IPS-18c (cell line): ENCODE measurements at regions not wholly inside any gene's neighbourhood (a gene's known extent, or its start where the extent isn't known, plus 50 kb on each side); places are given as distances from the start of the nearest gene placed in this dataset.

Experiments
- H3K4me3 ChIP-seq: 2 replicates; pipeline ENCODE4 v1.7.0; 2013; ENCODE audit warnings: low read depth, mild to moderate bottlenecking, low read length, moderate library complexity; ENCODE audit not compliant: insufficient read depth
- H3K9me3 ChIP-seq: one replicate; pipeline ENCODE4 v1.6.1; 2013; ENCODE audit warnings: mild to moderate bottlenecking, low read length, moderate library complexity; ENCODE audit not compliant: control insufficient read depth, insufficient read depth

GRCh38 chr11:70570693-70571395, 172.5 kb downstream of the CTTN start:
- H3K4me3 ChIP-seq, result no peak overlapping the region
- H3K9me3 ChIP-seq, result no peaks in the 10 kb centered on the region

- Histone ChIP-seq H3K9me3 (no peaks in the 10 kb centered on the region), H3K4me3 (no peak overlapping the region)
Measured at GRCh38 chr11:70572974-70573260, 174.6 kb downstream of the CTTN start.

DNA sequence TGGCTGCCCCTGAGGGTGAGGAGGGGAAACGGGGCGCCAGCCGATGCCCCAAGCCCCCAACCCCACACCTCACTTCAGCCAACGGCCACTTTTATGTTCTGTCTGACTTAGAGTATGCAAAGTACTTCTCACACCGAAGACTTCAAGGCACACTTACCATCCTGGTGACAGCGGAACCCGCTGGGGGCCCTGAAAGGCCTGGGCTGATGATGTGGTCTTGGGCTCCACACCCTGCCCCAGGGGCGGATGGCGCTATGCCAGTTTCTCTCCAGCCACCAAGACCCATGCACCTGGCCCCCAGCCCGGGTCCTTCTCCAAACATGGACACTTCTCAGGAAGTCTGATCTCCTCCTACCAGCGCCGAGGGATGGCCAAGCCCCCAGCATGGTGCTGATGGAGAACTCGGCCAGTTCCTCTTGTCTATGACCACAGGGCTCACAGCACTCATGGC, 175.4 kb downstream of the CTTN start:
- Histone ChIP-seq H3K4me3 (no peak overlapping the region), H3K9me3 (no peaks in the 10 kb centered on the region)

GRCh38 chr11:70574725-70575347, 176.5 kb downstream of the CTTN start:
- Histone ChIP-seq H3K9me3 (no peaks in the 10 kb centered on the region), H3K4me3 (no peak overlapping the region)

GRCh38 chr11:70575396-70576060, 177.2 kb downstream of the CTTN start:
- no peaks in the 10 kb centered on the region for H3K9me3 ChIP-seq

DNA sequence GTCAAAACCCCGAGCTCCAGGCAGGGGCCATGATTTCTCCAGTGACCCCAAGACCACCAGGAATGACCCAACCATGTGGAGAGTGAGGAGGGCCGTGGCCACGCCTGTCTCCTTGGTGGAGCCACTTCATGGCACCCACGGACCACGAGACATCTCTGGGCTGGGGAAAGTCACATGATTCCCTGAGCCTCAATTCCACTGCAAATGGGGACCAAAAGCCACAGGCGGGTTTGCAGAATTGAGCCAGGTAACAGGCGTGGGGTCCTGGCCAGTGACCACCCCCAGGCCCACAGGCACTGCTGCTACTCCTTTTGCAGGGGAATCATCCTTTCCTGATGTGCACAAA, 178.9 kb downstream of the CTTN start:
- no peak overlapping the region for H3K4me3 ChIP-seq
- H3K9me3 ChIP-seq, result no peaks in the 10 kb centered on the region

More at GRCh38 chr11:70575396-70576060, 177.2 kb downstream of the CTTN start:
- no peak overlapping the region for H3K4me3 ChIP-seq

DNA sequence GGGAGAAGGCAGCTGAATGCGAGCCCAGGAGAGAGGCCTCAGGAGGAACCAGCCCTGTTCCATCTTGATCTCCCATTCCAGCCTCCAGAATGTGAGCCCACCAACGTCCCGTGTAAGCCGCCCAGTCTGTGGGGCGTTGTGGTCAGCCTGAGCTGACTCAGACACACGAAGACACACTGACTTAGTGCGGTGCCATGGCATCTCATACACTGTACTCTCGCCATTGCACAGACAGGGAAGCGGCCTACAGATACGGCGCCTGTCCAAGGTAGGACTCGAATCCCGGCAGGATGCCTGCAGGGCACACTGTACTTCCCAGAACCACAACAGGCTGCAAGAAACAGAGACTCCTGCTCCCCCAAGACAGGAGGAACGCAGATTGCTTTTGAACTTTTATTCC, 179.6 kb downstream of the CTTN start:
- no peak overlapping the region for H3K4me3 ChIP-seq
- no peaks in the 10 kb centered on the region for H3K9me3 ChIP-seq

DNA sequence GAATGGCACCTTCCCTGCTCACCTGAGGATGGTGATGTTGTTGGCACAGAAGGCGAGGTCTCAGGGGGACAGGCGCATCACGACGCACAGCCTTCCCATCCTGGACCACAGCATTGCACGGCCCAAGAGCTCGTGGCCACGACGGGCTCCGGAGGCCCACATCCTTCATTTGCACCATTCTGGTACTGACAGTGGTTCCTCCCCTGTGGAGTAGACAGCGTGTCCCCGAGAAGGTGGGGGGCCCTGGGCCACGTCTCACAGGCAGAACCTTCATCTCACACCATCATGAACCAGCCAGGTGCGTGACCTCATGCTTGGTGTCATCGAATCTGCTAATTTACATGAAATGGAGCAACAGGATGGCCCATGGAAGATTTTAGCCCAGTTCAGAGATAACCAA, 180.0 kb downstream of the CTTN start:
- no peak overlapping the region for H3K4me3 ChIP-seq
- no peaks in the 10 kb centered on the region for H3K9me3 ChIP-seq

GRCh38 chr11:70578831-70579230, 180.5 kb downstream of the CTTN start:
- no peak overlapping the region for H3K4me3 ChIP-seq
- H3K9me3 ChIP-seq, result no peaks in the 10 kb centered on the region

DNA sequence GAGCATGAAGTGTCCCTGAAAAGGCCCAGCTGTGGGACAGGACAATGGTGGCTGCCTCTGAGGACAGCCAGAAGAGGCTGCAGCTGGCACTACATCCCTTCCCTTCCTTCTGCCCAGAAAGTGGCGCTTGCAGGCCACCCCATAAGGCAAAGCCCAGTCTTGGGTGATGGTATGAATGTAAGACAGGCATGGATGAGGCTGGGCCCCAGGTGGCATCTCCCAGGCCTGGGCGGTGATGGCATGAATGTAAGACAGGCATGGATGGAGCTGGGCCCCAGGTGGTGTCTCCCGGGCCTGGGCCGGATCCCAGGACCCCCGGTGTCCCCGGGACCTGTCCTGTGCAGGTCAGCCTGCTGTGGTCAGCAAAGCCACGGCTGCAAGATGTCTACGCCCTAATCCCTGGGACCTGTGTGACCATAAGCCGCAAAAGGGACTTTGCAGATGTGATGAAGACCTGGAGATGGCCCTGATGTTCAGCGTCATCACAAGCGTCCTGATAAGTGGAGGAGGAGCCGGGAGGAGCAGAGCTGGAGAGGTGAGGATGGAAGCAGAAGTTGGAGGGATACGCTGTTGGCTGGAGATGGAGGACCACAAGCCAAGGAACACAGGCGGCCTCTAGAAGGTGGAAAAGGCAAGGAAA, 181.1 kb downstream of the CTTN start:
- no peak overlapping the region for H3K4me3 ChIP-seq
- H3K9me3 ChIP-seq, result no peaks in the 10 kb centered on the region

DNA sequence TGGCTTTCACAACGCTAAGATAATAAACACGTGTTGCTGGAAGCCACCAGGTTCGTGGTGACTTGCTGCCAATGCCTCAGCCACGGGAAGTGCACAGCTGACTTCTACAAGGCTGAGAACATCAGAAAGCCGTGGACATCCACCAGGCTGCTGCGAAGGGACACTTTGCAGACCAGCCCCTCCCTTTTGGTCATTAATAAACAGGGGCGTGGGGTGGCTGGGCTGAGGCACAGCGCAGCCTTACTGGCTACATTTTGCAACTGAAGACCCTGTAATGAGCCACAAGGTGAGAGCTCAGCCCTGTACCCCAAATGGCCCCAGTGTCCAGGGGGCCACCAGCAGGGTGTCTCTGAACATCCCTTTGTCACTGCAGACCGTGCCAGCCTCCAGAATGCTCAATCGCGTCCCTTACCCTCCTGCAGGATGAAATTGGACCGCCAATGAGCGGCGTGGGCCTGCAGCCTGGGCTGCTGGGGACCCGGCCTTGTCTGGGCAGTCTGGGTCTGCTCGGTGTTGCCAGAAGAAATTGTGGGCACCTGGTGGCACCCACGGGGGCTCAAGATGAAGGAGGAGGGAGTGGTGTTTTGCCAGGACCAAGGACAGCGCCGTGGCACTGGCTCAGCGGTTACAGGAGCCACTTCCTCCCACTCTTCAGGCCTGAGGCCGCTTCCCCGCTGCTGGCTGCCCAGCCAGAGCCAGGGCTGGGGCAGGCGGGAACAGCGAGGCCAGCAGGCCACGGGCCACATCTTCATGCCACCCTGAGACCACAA, 181.9 kb downstream of the CTTN start:
- H3K9me3 ChIP-seq, result no peaks in the 10 kb centered on the region
- no peak overlapping the region for H3K4me3 ChIP-seq

GRCh38 chr11:70581991-70582885, 183.9 kb downstream of the CTTN start:
- Histone ChIP-seq H3K4me3 (no peak overlapping the region), H3K9me3 (no peaks in the 10 kb centered on the region)

DNA sequence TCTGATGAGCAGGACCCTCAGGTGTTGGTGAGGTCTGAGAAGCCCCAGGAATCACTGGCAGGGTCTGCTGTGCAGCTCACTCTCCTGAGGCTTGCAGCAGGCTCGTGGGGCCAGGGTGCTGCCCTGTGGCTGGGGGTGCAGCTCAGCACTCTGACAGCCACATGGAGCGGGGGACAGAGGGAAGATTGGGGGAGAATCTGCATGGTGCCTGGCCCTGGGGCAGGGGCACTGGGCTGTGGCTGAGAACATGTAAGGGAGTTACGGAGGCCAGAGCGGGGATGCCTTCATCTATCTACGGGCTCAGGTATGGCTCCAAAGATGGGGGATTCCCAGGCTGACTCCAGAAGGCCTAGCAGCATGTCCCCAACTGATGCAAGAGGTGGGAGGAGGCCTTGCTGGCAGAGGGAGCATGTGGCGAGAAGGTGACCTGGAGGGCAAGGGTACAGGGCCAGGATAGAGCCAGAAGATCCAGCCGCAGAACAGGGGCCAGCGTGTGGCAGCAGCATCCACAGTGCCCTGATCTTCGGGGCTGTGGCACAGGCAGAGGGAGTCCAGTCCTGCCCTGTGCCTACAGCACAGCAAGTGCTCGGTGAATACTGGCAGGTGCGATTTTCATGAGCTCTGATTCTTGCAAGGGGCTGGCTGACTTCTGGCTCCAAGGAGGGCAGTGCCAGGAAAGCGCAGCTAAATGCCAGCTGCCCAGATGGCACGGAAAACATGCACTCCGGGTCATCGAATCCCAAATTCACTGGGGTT, 184.7 kb downstream of the CTTN start:
- H3K9me3 ChIP-seq, result no peaks in the 10 kb centered on the region
- H3K4me3 ChIP-seq, result no peak overlapping the region

DNA sequence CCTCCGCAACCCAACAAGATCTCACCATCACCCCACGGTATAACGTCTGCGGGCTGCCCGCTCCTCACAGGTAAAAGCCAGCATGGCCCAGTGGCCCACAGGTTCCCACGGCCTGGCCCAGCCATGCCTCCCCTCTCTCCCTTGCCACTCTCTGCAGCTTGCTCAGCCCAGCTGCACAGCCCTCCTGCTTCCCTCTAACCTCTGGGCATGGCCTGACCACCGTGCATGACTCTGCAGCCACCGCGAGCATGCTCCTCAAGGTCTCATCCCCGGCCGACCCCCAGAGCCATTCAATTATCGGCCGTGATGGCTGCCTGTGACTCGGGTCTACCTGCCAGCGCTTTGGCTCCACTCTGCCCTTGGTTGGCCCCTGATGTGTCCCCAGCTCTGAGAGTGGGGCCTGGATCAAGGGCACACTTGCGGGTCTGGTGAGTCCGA, 185.5 kb downstream of the CTTN start:
- H3K9me3 ChIP-seq, result no peaks in the 10 kb centered on the region
- H3K4me3 ChIP-seq, result no peak overlapping the region

DNA sequence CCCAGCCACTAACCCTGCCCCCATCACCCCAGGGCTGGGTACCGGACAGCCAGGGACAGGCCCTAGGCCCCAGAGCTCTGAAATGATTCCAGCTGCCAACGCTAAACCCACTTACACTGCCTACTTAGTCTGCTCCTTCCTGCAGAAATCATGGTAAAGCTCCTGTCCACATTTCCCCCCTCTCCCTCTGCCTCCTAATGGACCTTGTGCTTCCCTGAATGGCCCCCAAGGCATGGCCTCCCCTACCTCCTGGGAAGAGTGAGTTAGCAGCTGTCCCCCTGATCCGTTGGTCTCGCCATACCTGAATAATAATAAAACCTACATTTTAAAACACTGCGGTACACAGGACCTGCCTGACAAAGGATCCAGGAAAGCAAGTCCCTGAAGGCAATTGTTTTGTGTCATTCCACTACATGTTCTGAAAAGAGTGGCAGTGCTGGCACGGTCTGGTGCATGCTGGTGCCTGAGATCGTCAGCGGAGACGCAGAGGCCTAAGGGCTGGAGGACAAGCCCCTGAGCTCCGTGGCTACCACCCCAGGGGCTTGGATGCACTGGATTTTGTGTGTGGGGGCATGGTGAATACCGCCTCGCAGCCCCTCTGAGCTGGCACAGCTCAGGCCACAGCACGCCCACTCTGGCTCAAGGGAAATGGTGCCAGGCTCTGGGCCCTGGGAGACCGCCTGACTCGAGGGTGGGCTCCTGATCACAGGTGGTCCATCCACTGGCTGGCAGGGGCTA, 186.3 kb downstream of the CTTN start:
- no peaks in the 10 kb centered on the region for H3K9me3 ChIP-seq
- H3K4me3 ChIP-seq, result no peak overlapping the region

- Histone ChIP-seq H3K4me3 (no peak overlapping the region), H3K9me3 (no peaks in the 10 kb centered on the region)
Measured at GRCh38 chr11:70585236-70585545, 186.9 kb downstream of the CTTN start.
